ENCODE measurements at regions not wholly inside any gene's neighbourhood (a gene's known extent, or its start where the extent isn't known, plus 50 kb on each side); places are given as distances from the start of the nearest gene placed in this dataset.
"Not testable (repeated sequence)": the region's sequence is repeated elsewhere in the genome, so short reads cannot be mapped to it uniquely, and the experiment has no call there.

DNA sequence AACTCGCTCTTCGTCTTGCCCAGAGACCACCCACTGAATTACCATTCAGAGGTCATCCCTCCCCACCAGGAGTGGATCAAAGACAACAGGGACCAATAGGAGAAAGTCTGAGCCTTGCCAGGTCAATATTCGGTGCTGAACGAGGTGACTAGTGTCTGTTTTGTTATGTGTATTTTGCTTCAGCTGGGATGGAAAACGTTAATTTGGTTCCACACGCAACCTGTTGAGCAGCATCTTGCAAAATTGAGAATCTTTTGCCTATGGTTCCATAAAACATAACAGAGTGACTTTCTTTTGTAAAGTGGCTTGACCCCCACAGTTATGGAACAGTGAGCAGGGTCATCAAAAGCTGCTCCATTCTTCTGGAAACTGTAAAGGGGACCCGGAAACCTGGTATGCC lies 168.4 kb downstream of the MSX2 start:
- no peak overlapping the region for H3K4me3 ChIP-seq (ENCODE audit: low read length)
- no peaks in the 10 kb centered on the region for H3K36me3 ChIP-seq (ENCODE audit: insufficient read depth, low read length)
- H2AFZ ChIP-seq (ENCODE audit: low read length): no peak overlapping the region
- no peak for DNase-seq
- no peaks in the 10 kb centered on the region for H3K9me2 ChIP-seq (replicated peaks; ENCODE audit: insufficient read depth, low read length)
- no peaks in the 10 kb centered on the region for H3K4me1 ChIP-seq (ENCODE audit: low read length)
- no peak overlapping the region for H3K27ac ChIP-seq (ENCODE audit: low read length)
- no peaks in the 10 kb centered on the region for H3K27me3 ChIP-seq (ENCODE audit: low read length)
- H3K4me2 ChIP-seq (ENCODE audit: low read depth, low read length, poor library complexity, severe bottlenecking): no peak overlapping the region
- no peaks in the 10 kb centered on the region for H3K79me2 ChIP-seq (ENCODE audit: low read length)
- H3K9me3 ChIP-seq (ENCODE audit: low read length): no peaks in the 10 kb centered on the region
- no peak overlapping the region for H3K9ac ChIP-seq (ENCODE audit: low read length)
- no peaks in the 10 kb centered on the region for H4K20me1 ChIP-seq (ENCODE audit: insufficient read depth, low read depth, low read length)

DNA sequence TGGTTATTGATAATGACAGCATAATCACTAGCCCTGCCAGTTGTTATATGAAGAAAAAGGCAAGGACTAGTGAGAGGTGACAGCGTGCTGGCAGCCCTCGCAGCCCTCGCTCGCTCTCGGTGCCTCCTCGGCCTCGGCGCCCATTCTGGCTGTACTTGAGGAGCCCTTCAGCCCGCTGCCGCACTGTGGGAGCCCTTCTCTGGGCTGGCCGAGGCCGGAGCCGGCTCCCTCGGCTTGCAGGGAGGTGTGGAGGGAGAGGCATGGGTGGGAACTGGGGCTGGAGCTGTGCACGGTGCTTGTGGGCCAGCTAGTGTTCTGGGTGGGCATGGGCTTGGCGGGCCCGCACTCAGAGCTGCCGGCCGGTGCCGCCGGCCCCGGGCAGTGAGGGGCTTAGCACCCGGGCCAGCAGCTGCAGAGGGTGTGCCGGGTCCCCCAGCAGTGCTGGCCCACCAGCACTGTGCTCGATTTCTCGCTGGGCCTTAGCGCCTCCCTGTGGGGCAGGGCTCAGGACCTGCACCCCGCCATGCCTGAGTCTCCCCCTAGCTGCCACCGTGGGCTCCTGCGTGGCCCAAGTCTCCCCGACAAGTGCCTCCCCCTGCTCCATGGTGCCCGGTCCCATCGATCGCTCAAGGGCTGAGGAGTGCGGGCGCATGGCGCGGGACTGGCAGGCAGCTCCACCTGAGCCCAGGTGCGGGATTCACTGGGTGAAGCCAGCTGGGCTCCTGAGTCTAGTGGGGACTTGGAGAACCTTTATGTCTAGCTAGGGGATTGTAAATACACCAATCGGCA lies 156.2 kb downstream of the MSX2 start:
- DNase-seq; H3K4me2 ChIP-seq (ENCODE audit: low read depth, low read length, poor library complexity, severe bottlenecking); H3K4me1 ChIP-seq (ENCODE audit: low read length); H4K20me1 ChIP-seq (ENCODE audit: insufficient read depth, low read depth, low read length); H3K36me3 ChIP-seq (ENCODE audit: insufficient read depth, low read length); H2AFZ ChIP-seq (ENCODE audit: low read length); H3K27me3 ChIP-seq (ENCODE audit: low read length); H3K9ac ChIP-seq (ENCODE audit: low read length); H3K4me3 ChIP-seq (ENCODE audit: low read length); H3K9me2 ChIP-seq (replicated peaks; ENCODE audit: insufficient read depth, low read length); H3K79me2 ChIP-seq (ENCODE audit: low read length); H3K27ac ChIP-seq (ENCODE audit: low read length); H3K9me3 ChIP-seq (ENCODE audit: low read length): not testable (repeated sequence)

DNA sequence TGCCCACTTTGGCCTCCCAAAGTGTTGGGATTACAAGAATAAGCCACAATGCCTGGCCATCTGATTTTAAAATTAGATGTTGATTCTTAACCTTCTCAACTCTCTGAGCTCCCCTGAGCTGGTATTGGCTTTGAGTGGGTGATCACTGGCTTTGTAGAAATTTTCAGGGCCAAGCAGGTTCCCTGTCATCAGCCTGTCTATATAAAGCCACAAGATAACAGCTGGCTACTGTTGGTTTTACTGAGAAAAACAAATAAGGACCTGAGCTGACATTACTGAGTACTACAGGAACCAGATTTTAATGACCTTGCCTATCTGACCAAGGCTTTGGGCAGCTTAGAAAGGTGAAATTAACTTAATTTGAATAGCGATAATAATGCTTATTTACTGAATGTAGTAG lies 153.6 kb downstream of the MSX2 start:
- Histone ChIP-seq H3K27me3 (ENCODE audit: low read length) (no peaks in the 10 kb centered on the region), H3K4me3 (ENCODE audit: low read length) (no peak overlapping the region), H3K9me2 (replicated peaks; ENCODE audit: insufficient read depth, low read length) (no peaks in the 10 kb centered on the region), H3K27ac (ENCODE audit: low read length) (no peak overlapping the region), H3K4me1 (ENCODE audit: low read length) (no peaks in the 10 kb centered on the region), H3K36me3 (ENCODE audit: insufficient read depth, low read length) (no peaks in the 10 kb centered on the region), H4K20me1 (ENCODE audit: insufficient read depth, low read depth, low read length) (no peaks in the 10 kb centered on the region), H3K4me2 (ENCODE audit: low read depth, low read length, poor library complexity, severe bottlenecking) (no peak overlapping the region), H3K9me3 (ENCODE audit: low read length) (no peaks in the 10 kb centered on the region), H3K79me2 (ENCODE audit: low read length) (no peaks in the 10 kb centered on the region), H2AFZ (ENCODE audit: low read length) (no peak overlapping the region), H3K9ac (ENCODE audit: low read length) (no peak overlapping the region)
- DNase-seq: no peak

DNA sequence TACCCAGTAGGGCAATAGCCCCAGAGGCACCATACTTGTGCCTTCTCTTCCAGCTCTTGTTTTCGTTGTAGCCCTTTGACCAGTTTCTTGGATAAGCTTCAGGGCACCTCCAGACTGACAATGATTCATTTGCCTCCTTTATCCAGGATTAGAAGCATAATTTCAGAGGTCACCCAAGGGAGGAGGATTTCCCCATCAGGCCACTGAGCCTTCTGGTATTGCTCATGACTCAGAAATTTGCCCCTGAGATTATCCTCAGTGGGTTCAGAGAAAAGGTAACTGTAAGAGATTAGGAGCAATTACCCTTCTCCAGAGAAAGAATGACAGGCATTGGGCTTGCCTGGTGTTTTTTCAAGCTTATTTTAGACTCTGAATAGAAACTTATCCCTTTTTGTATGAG lies 147.9 kb downstream of the MSX2 start:
- Histone ChIP-seq H3K9me3 (ENCODE audit: low read length) (no peaks in the 10 kb centered on the region), H3K27me3 (ENCODE audit: low read length) (no peaks in the 10 kb centered on the region), H2AFZ (ENCODE audit: low read length) (no peak overlapping the region), H3K79me2 (ENCODE audit: low read length) (no peaks in the 10 kb centered on the region), H3K27ac (ENCODE audit: low read length) (no peak overlapping the region), H3K4me1 (ENCODE audit: low read length) (no peaks in the 10 kb centered on the region), H4K20me1 (ENCODE audit: insufficient read depth, low read depth, low read length) (no peaks in the 10 kb centered on the region), H3K9me2 (replicated peaks; ENCODE audit: insufficient read depth, low read length) (no peaks in the 10 kb centered on the region), H3K36me3 (ENCODE audit: insufficient read depth, low read length) (no peaks in the 10 kb centered on the region), H3K9ac (ENCODE audit: low read length) (no peak overlapping the region), H3K4me3 (ENCODE audit: low read length) (no peak overlapping the region), H3K4me2 (ENCODE audit: low read depth, low read length, poor library complexity, severe bottlenecking) (no peak overlapping the region)
- no peak for DNase-seq

DNA sequence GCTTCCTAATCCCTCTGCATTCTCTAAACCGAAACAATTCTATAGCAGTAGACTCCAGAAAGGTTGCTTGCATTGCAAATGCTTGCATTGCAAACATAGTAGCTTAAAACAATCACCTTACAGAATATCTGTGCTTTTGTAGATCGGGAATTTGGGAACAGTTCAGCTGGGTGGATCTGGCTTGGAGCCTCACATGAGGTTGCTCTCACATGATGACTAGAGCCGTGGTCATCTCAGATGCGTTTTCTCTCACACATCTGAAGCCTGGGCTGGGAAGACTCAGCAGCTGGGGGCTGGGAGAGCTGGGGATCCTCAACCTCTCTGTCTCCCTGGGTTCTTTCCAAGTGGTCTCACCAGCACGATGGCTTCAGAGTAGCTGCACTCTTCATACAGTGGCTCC lies 127.8 kb downstream of the MSX2 start:
- Histone ChIP-seq H3K9me2 (replicated peaks; ENCODE audit: insufficient read depth, low read length) (no peaks in the 10 kb centered on the region), H3K4me2 (ENCODE audit: low read depth, low read length, poor library complexity, severe bottlenecking) (no peak overlapping the region), H3K9me3 (ENCODE audit: low read length) (no peaks in the 10 kb centered on the region), H3K4me3 (ENCODE audit: low read length) (no peak overlapping the region), H4K20me1 (ENCODE audit: insufficient read depth, low read depth, low read length) (no peaks in the 10 kb centered on the region), H3K27ac (ENCODE audit: low read length) (no peak overlapping the region), H3K27me3 (ENCODE audit: low read length) (no peaks in the 10 kb centered on the region), H3K79me2 (ENCODE audit: low read length) (no peaks in the 10 kb centered on the region), H2AFZ (ENCODE audit: low read length) (no peak overlapping the region), H3K36me3 (ENCODE audit: insufficient read depth, low read length) (no peaks in the 10 kb centered on the region), H3K9ac (ENCODE audit: low read length) (no peak overlapping the region), H3K4me1 (ENCODE audit: low read length) (no peaks in the 10 kb centered on the region)
- DNase-seq: no peak

DNA sequence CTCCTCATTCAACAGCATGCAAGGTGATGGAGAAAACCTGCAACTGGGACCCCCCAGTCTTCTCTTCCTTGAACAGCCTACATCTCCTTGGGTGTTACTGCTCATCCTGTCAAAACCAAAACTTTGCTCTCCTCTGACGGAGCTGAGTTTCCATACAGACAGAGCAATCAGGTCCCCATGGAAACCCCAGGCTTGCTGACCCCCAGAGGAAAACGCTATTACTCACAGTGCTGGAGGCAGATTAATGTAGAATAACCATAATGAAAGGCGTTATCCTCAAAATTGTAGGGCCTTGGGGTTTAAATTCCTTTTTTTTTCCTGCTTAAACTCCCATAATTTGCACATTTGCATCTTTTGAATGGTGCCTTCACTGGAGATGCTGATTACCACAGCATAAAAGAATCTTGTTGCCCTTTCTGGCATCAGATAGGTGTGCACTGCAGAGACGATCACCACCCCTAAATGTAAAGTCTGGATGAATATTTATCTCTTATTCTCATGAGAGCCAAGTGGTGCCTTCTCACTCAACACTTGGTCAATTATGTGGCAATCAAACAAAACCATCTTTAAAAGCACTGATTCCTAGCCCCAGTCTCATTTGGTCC lies 126.3 kb downstream of the MSX2 start:
- H3K9ac ChIP-seq (ENCODE audit: low read length): no peak overlapping the region

DNA sequence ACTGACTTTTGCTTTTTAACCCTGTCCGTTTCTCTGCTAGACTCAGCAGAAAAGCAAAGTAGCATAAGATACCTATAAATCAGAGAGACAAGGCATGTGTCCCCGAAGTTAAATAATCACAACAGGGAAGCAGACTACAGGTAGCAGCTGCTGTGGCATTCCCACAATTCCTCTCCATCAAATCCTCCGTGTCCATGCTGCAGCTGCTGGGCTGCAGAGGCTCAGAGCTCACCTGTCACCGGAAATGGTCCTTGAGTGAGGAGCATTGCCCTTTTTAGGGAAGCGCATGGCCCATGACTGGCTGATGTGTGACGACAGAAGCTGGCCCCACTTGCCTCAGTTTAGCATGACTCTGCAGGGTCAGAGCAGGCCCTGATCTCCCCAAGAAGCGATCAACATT lies 125.0 kb downstream of the MSX2 start:
- Histone ChIP-seq H3K4me2 (ENCODE audit: low read depth, low read length, poor library complexity, severe bottlenecking) (no peak overlapping the region), H3K79me2 (ENCODE audit: low read length) (no peaks in the 10 kb centered on the region), H3K9me2 (replicated peaks; ENCODE audit: insufficient read depth, low read length) (no peaks in the 10 kb centered on the region), H3K27me3 (ENCODE audit: low read length) (no peaks in the 10 kb centered on the region), H3K9me3 (ENCODE audit: low read length) (no peaks in the 10 kb centered on the region), H3K4me3 (ENCODE audit: low read length) (no peak overlapping the region), H3K4me1 (ENCODE audit: low read length) (no peaks in the 10 kb centered on the region), H3K36me3 (ENCODE audit: insufficient read depth, low read length) (no peaks in the 10 kb centered on the region), H3K9ac (ENCODE audit: low read length) (no peak overlapping the region), H2AFZ (ENCODE audit: low read length) (no peak overlapping the region), H4K20me1 (ENCODE audit: insufficient read depth, low read depth, low read length) (no peaks in the 10 kb centered on the region), H3K27ac (ENCODE audit: low read length) (no peak overlapping the region)
- DNase-seq: no peak

More for the DNA sequence above, 126.3 kb downstream of the MSX2 start:
- no peaks in the 10 kb centered on the region for H3K79me2 ChIP-seq (ENCODE audit: low read length)
- no peak overlapping the region for H3K4me2 ChIP-seq (ENCODE audit: low read depth, low read length, poor library complexity, severe bottlenecking)
- no peaks in the 10 kb centered on the region for H3K9me3 ChIP-seq (ENCODE audit: low read length)
- H4K20me1 ChIP-seq (ENCODE audit: insufficient read depth, low read depth, low read length): no peaks in the 10 kb centered on the region
- no peaks in the 10 kb centered on the region for H3K36me3 ChIP-seq (ENCODE audit: insufficient read depth, low read length)
- no peaks in the 10 kb centered on the region for H3K27me3 ChIP-seq (ENCODE audit: low read length)
- DNase-seq: no peak
- H3K27ac ChIP-seq (ENCODE audit: low read length): no peak overlapping the region
- no peaks in the 10 kb centered on the region for H3K4me1 ChIP-seq (ENCODE audit: low read length)
- H3K9me2 ChIP-seq (replicated peaks; ENCODE audit: insufficient read depth, low read length): no peaks in the 10 kb centered on the region
- no peak overlapping the region for H2AFZ ChIP-seq (ENCODE audit: low read length)
- no peak overlapping the region for H3K4me3 ChIP-seq (ENCODE audit: low read length)

DNA sequence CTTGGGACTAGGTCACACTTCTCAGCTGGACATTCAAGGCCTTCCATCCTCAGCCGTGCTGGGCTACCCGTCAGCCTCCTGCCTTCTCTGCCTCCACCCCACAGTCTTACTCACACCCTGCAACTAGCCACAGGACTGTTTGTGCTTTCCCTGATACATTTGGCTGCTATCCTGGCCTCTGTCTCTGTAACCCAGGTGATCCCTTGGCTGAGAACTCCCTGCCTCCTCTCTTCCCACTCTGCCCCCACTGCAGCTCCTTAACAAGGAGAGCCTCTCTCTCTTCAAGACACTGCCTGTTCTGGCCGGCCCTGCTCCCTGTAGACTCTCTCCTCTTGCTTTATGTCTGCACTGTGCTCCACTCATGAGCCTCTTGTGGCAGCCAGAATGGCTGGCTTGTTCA lies 120.6 kb downstream of the MSX2 start:
- no peaks in the 10 kb centered on the region for H3K4me1 ChIP-seq (ENCODE audit: low read length)
- H4K20me1 ChIP-seq (ENCODE audit: insufficient read depth, low read depth, low read length): no peaks in the 10 kb centered on the region
- no peak overlapping the region for H3K4me3 ChIP-seq (ENCODE audit: low read length)
- H3K4me2 ChIP-seq (ENCODE audit: low read depth, low read length, poor library complexity, severe bottlenecking): no peak overlapping the region
- H3K9me2 ChIP-seq (replicated peaks; ENCODE audit: insufficient read depth, low read length): no peaks in the 10 kb centered on the region
- H3K27ac ChIP-seq (ENCODE audit: low read length): no peak overlapping the region
- H3K9me3 ChIP-seq (ENCODE audit: low read length): no peaks in the 10 kb centered on the region
- no peak overlapping the region for H3K9ac ChIP-seq (ENCODE audit: low read length)
- H3K27me3 ChIP-seq (ENCODE audit: low read length): no peaks in the 10 kb centered on the region
- H3K36me3 ChIP-seq (ENCODE audit: insufficient read depth, low read length): no peaks in the 10 kb centered on the region
- H3K79me2 ChIP-seq (ENCODE audit: low read length): no peaks in the 10 kb centered on the region
- no peak for DNase-seq
- no peak overlapping the region for H2AFZ ChIP-seq (ENCODE audit: low read length)
